ENCODE measurements at regions not wholly inside any gene's neighbourhood (a gene's known extent, or its start where the extent isn't known, plus 50 kb on each side); places are given as distances from the start of the nearest gene placed in this dataset.

- Mint-ChIP-seq H3K27me3 (ENCODE audit: unreplicated experiment) (peaks cover 3% of the 10 kb centered on the region), H3K9me3 (ENCODE audit: unreplicated experiment) (peaks cover 15% of the 10 kb centered on the region), H3K27ac (ENCODE audit: unreplicated experiment) (no peak overlapping the region), H3K36me3 (ENCODE audit: low read depth, unreplicated experiment) (peaks cover 8% of the 10 kb centered on the region), H3K4me3 (ENCODE audit: unreplicated experiment) (no peak overlapping the region), H3K4me1 (ENCODE audit: unreplicated experiment) (peaks cover 5% of the 10 kb centered on the region)
- TF ChIP-seq, protein P1, sequence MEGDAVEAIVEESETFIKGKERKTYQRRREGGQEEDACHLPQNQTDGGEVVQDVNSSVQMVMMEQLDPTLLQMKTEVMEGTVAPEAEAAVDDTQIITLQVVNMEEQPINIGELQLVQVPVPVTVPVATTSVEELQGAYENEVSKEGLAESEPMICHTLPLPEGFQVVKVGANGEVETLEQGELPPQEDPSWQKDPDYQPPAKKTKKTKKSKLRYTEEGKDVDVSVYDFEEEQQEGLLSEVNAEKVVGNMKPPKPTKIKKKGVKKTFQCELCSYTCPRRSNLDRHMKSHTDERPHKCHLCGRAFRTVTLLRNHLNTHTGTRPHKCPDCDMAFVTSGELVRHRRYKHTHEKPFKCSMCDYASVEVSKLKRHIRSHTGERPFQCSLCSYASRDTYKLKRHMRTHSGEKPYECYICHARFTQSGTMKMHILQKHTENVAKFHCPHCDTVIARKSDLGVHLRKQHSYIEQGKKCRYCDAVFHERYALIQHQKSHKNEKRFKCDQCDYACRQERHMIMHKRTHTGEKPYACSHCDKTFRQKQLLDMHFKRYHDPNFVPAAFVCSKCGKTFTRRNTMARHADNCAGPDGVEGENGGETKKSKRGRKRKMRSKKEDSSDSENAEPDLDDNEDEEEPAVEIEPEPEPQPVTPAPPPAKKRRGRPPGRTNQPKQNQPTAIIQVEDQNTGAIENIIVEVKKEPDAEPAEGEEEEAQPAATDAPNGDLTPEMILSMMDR (IDR thresholded peaks at IDR 0.05; ENCODE audit: unreplicated experiment): no peak
- DNase-seq (ENCODE audit: low spot score): no peak
Observed at GRCh38 chr6:40187535-40188144, 253.4 kb upstream of the MOCS1 start.

DNA sequence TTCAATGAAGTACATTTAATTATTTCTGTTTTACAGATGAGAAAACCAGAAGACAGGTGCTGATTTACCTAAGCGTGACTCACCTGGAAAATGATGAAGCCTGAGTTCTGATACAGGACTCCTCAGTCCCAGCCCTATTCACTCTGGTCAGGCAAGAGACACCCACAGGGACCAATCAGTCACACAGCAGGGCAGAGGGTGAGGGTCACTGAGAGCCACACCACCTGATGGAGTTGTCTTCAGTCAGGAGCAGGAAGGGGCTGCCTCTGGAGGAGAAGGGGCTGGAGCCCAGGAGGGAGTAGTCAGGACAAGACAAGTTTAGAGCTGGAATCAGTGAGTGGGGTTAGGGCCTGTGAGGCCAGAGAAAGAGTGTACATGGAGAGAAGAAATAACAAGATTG is 251.2 kb upstream of the MOCS1 start:
- peaks cover 11% of the 10 kb centered on the region for H3K36me3 Mint-ChIP-seq (ENCODE audit: low read depth, unreplicated experiment)
- H3K27me3 Mint-ChIP-seq (ENCODE audit: unreplicated experiment): no peaks in the 10 kb centered on the region
- peaks cover 5% of the 10 kb centered on the region for H3K4me1 Mint-ChIP-seq (ENCODE audit: unreplicated experiment)
- no peak overlapping the region for H3K27ac Mint-ChIP-seq (ENCODE audit: unreplicated experiment)
- no peak for DNase-seq (ENCODE audit: low spot score)
- TF ChIP-seq, protein P1 (IDR thresholded peaks at IDR 0.05; ENCODE audit: unreplicated experiment): no peak
- peaks cover 15% of the 10 kb centered on the region for H3K9me3 Mint-ChIP-seq (ENCODE audit: unreplicated experiment)
- no peak overlapping the region for H3K4me3 Mint-ChIP-seq (ENCODE audit: unreplicated experiment)

DNA sequence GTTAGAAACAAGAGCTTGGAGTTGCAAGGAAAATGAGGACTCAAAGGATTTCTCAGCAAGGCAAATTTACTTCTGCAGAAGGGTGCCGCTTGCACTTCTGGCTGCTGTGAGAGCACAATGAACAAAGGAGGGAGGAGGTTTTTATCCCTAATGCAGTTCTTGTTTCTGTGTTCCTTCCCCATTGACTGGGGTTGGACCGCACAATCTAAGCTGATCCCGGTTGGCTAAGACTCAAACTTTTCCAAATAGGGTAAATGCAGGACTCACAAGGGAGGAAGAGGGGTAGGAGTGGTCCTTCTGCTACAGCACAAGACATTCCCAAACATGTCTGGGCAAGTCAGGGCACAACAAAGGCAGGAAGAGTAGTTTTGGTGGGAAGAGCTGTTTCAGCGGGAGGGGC is 249.6 kb upstream of the MOCS1 start:
- Mint-ChIP-seq H3K27me3 (ENCODE audit: unreplicated experiment) (no peaks in the 10 kb centered on the region), H3K9me3 (ENCODE audit: unreplicated experiment) (peaks cover 15% of the 10 kb centered on the region), H3K4me3 (ENCODE audit: unreplicated experiment) (no peak overlapping the region), H3K36me3 (ENCODE audit: low read depth, unreplicated experiment) (peaks cover 11% of the 10 kb centered on the region), H3K27ac (ENCODE audit: unreplicated experiment) (no peak overlapping the region), H3K4me1 (ENCODE audit: unreplicated experiment) (peaks cover 4% of the 10 kb centered on the region)
- TF ChIP-seq, protein P1 (IDR thresholded peaks at IDR 0.05; ENCODE audit: unreplicated experiment): no peak
- DNase-seq (ENCODE audit: low spot score): no peak

DNA sequence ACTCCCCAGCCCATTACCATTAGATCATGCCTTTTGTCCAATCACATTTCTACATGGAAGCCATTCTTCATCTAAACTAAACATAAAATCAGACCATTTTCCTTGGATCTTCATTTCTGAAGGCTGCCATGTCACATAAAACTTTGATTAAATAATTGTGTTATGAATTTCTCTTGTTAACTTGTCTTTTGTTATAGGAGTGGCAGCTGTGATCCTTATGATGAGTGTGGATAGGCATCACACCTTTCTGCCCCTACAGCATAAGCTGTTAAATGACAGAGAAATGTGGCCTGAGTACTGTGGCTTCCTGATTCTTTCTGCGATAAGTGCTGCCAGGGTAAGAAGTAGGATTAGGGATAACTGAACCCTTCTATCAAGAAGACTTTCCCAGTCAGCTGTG is 247.1 kb upstream of the MOCS1 start:
- TF ChIP-seq, protein P1 (IDR thresholded peaks at IDR 0.05; ENCODE audit: unreplicated experiment): no peak
- Mint-ChIP-seq H3K36me3 (ENCODE audit: low read depth, unreplicated experiment) (peaks cover 11% of the 10 kb centered on the region), H3K27ac (ENCODE audit: unreplicated experiment) (no peak overlapping the region), H3K27me3 (ENCODE audit: unreplicated experiment) (no peaks in the 10 kb centered on the region), H3K4me3 (ENCODE audit: unreplicated experiment) (no peak overlapping the region), H3K9me3 (ENCODE audit: unreplicated experiment) (peaks cover 15% of the 10 kb centered on the region), H3K4me1 (ENCODE audit: unreplicated experiment) (no peaks in the 10 kb centered on the region)
- DNase-seq (ENCODE audit: low spot score): no peak

- H3K9me3 Mint-ChIP-seq (ENCODE audit: unreplicated experiment): peaks cover 15% of the 10 kb centered on the region
- no peaks in the 10 kb centered on the region for H3K27me3 Mint-ChIP-seq (ENCODE audit: unreplicated experiment)
- H3K27ac Mint-ChIP-seq (ENCODE audit: unreplicated experiment): no peak overlapping the region
- H3K36me3 Mint-ChIP-seq (ENCODE audit: low read depth, unreplicated experiment): peaks cover 11% of the 10 kb centered on the region
- H3K4me3 Mint-ChIP-seq (ENCODE audit: unreplicated experiment): no peak overlapping the region
- TF ChIP-seq, protein P1 (IDR thresholded peaks at IDR 0.05; ENCODE audit: unreplicated experiment): no peak
- no peak for DNase-seq (ENCODE audit: low spot score)
- no peaks in the 10 kb centered on the region for H3K4me1 Mint-ChIP-seq (ENCODE audit: unreplicated experiment)
Observed at GRCh38 chr6:40180271-40180670, 246.0 kb upstream of the MOCS1 start.
